ENCODE measurements at regions not wholly inside any gene's neighbourhood (a gene's known extent, or its start where the extent isn't known, plus 50 kb on each side); places are given as distances from the start of the nearest gene placed in this dataset.
"Not testable (repeated sequence)": the region's sequence is repeated elsewhere in the genome, so short reads cannot be mapped to it uniquely, and the experiment has no call there.

GRCh38 chr14:55838529-55839052 lies 258.6 kb downstream of the KTN1 start:
- no peak overlapping the region for H3K4me3 ChIP-seq
- no peaks in the 10 kb centered on the region for H3K9me3 ChIP-seq
- no peaks in the 10 kb centered on the region for H3K27me3 ChIP-seq
- H3K27ac ChIP-seq: no peak overlapping the region
- no peak for TF ChIP-seq POLR2A (IDR thresholded peaks at IDR 0.05)
- TF ChIP-seq CTCF (IDR thresholded peaks at IDR 0.05): no peak
- H3K36me3 ChIP-seq: no peaks in the 10 kb centered on the region
- no peak for DNase-seq
- intact Hi-C loops (cut with DNase I; ENCODE audit: low total_unique reads): no loop called here
- no peaks in the 10 kb centered on the region for H3K4me1 ChIP-seq

- intact Hi-C loops (cut with DNase I; ENCODE audit: low total_unique reads); DNase-seq; H3K27me3 ChIP-seq; H3K4me3 ChIP-seq; H3K4me1 ChIP-seq; H3K9me3 ChIP-seq; H3K27ac ChIP-seq; H3K36me3 ChIP-seq: not testable (repeated sequence)
Observed at GRCh38 chr14:55839301-55839947, 259.4 kb downstream of the KTN1 start.

- no peak for DNase-seq
- no peak for TF ChIP-seq CTCF (IDR thresholded peaks at IDR 0.05)
- TF ChIP-seq POLR2A (IDR thresholded peaks at IDR 0.05): no peak
- no peaks in the 10 kb centered on the region for H3K36me3 ChIP-seq
- H3K9me3 ChIP-seq: no peaks in the 10 kb centered on the region
- no peaks in the 10 kb centered on the region for H3K4me1 ChIP-seq
- no peak overlapping the region for H3K27ac ChIP-seq
- intact Hi-C loops (cut with DNase I; ENCODE audit: low total_unique reads): no loop called here
- H3K27me3 ChIP-seq: no peaks in the 10 kb centered on the region
- no peak overlapping the region for H3K4me3 ChIP-seq
Observed at GRCh38 chr14:55840821-55841220, 260.8 kb downstream of the KTN1 start.

DNA sequence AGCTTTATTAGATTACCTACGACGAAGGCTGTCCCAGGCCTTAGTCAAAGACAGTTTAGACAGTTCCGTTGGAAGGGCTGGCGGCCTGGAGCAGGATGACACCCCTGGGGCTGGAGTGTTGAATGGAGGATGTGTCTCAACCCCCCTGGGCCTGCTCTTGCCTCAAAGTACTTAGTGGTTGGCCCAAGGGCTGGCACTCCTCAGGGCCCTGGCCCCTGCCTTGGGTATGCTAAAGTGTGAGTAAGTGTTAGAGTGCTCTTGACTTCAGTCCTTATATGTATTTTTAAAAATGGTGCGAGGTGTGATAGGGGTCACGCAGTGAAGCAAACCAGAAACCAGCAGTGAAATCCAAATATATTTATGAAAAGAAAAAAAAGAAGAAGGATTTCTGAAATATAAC lies 261.6 kb downstream of the KTN1 start:
- intact Hi-C loops (cut with DNase I; ENCODE audit: low total_unique reads): no loop called here
- no peak for DNase-seq
- H3K4me3 ChIP-seq: no peak overlapping the region
- H3K27me3 ChIP-seq: no peaks in the 10 kb centered on the region
- no peaks in the 10 kb centered on the region for H3K36me3 ChIP-seq
- H3K9me3 ChIP-seq: no peaks in the 10 kb centered on the region
- TF ChIP-seq CTCF (IDR thresholded peaks at IDR 0.05) (no peak), POLR2A (IDR thresholded peaks at IDR 0.05) (no peak)
- H3K4me1 ChIP-seq: no peaks in the 10 kb centered on the region
- no peak overlapping the region for H3K27ac ChIP-seq

DNA sequence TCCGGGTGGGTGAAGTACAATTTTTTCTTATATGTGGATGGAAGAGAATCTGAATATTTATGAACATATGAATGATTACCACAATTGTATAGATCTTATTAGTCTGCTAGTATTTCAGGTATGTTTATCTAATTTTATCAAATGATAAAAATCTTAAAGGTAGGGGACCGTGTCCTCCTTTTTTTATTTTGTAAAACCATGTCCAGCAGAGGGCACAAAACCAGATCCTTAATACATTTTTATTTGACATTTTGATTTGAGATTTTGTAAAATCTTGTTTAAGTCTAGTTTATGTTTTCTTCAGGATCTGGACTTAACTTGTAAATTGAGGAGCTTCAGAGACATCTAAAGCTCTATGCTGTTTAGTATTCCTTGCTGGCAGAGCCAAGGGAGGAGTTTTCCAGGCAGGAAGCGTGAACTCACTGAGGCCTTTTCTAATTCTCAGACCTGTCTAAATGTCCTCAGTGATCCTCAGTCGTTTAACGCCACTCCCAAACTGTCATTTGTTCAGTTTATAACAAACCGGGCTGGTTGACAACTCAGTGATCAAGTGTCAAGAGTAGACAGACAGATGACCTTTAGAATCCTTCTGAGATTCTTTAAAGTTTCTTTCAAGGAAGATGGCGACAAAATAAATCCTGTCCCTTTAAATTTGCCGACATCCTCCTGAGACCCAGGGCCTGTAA lies 263.9 kb downstream of the KTN1 start:
- TF ChIP-seq CTCF (IDR thresholded peaks at IDR 0.05): no peak
- no peak for TF ChIP-seq POLR2A (IDR thresholded peaks at IDR 0.05)
- Histone ChIP-seq H3K4me1 (no peaks in the 10 kb centered on the region), H3K36me3 (no peaks in the 10 kb centered on the region), H3K9me3 (no peaks in the 10 kb centered on the region), H3K27me3 (no peaks in the 10 kb centered on the region), H3K4me3 (no peak overlapping the region), H3K27ac (no peak overlapping the region)
- DNase-seq: no peak
- intact Hi-C loops (cut with DNase I; ENCODE audit: low total_unique reads): no loop called here

Measured in uterus (tissue), 3 donors.